CD14-positive monocyte (primary cell): ENCODE measurements at regions not wholly inside any gene's neighbourhood (a gene's known extent, or its start where the extent isn't known, plus 50 kb on each side); places are given as distances from the start of the nearest gene placed in this dataset.

Experiments used
- DNase-seq, 3 donors: peaks; one replicate each; pipeline ENCODE4 v3.0.0-alpha.2; 2011 to 2022
- H2AFZ ChIP-seq: 2 replicates; pipeline ENCODE4 v1.6.0; 2012; ENCODE audit warnings: mild to moderate bottlenecking, low read depth, low read length, inconsistent platforms; ENCODE audit not compliant: insufficient read depth, poor library complexity, severe bottlenecking
- H3K27ac ChIP-seq, 2 donors: 1 replicate in 1 of 2; 2 replicates in 1 of 2; pipeline ENCODE4 v1.5.1; 2012 to 2013; ENCODE audit warnings: low read length in 2 of 2, control low read depth in 1 of 2, inconsistent platforms in 1 of 2, low read depth in 1 of 2, mild to moderate bottlenecking in 1 of 2
- H3K27me3 ChIP-seq, 2 donors: one replicate each; pipeline versions ENCODE4 v1.6.0 to v1.6.1; 2011 to 2013; ENCODE audit warnings: low read length in 2 of 2; ENCODE audit not compliant: control insufficient read depth in 2 of 2, insufficient read depth in 2 of 2
- H3K36me3 ChIP-seq, 2 donors: replicated peaks in 1 of 2; 1 replicate in 1 of 2; 2 replicates in 1 of 2; pipeline versions ENCODE4 v1.5.1 to v1.6.1; 2012 to 2013; ENCODE audit warnings: low read length in 2 of 2, control low read depth in 1 of 2, inconsistent platforms in 1 of 2, mild to moderate bottlenecking in 1 of 2; ENCODE audit not compliant: insufficient read depth in 2 of 2, control insufficient read depth in 1 of 2
- H3K4me1 ChIP-seq, 2 donors: 1 replicate in 1 of 2; 2 replicates in 1 of 2; pipeline versions ENCODE4 v1.5.1 to v1.6.1; 2012 to 2013; ENCODE audit warnings: low read length in 2 of 2, control low read depth in 1 of 2, inconsistent platforms in 1 of 2, mild to moderate bottlenecking in 1 of 2, moderate library complexity in 1 of 2; ENCODE audit not compliant: insufficient read depth in 2 of 2, control insufficient read depth in 1 of 2
- H3K4me2 ChIP-seq: replicated peaks from 2 replicates; pipeline ENCODE3; 2012; ENCODE audit warnings: low read length, moderate library complexity, mild to moderate bottlenecking; ENCODE audit not compliant: poor library complexity, severe bottlenecking; ENCODE audit errors: extremely low read depth
- H3K4me3 ChIP-seq, 3 experiments: fragments of 200-600 bp in 1 of 3; sonication (generic) in 1 of 3; replicated peaks in 1 of 3; 1 replicate in 2 of 3; 2 replicates in 1 of 3; pipeline ENCODE4 v1.5.1; 2011 to 2013; ENCODE audit warnings: low read length in 3 of 3, mild to moderate bottlenecking in 3 of 3, control low read depth in 2 of 3, low read depth in 2 of 3, inconsistent platforms in 1 of 3, moderate library complexity in 1 of 3
- H3K79me2 ChIP-seq: 2 replicates; pipeline ENCODE4 v1.6.0; 2012; ENCODE audit warnings: mild to moderate bottlenecking, control low read depth, inconsistent platforms, low read length, moderate library complexity; ENCODE audit not compliant: insufficient read depth
- H3K9ac ChIP-seq: 2 replicates; pipeline ENCODE4 v1.6.0; 2017; ENCODE audit warnings: low read length, mild to moderate bottlenecking; ENCODE audit not compliant: insufficient read depth, poor library complexity, severe bottlenecking
- H3K9me3 ChIP-seq, 2 donors: replicated peaks in 1 of 2; 1 replicate in 1 of 2; 2 replicates in 1 of 2; pipeline versions ENCODE4 v1.5.1 to v1.6.1; 2012 to 2013; ENCODE audit warnings: low read length in 2 of 2, control low read depth in 1 of 2; ENCODE audit not compliant: control insufficient read depth in 1 of 2, insufficient read depth in 1 of 2
- H4K20me1 ChIP-seq: 2 replicates; pipeline ENCODE4 v1.6.0; 2012; ENCODE audit warnings: mild to moderate bottlenecking, low read length, control low read depth, moderate library complexity; ENCODE audit not compliant: insufficient read depth
- H3K27ac Mint-ChIP-seq, 7 donors: one replicate each; pipeline ENCODE4 v1.8.0; 2020; ENCODE audit warnings: mild to moderate bottlenecking in 7 of 7, mixed read lengths in 7 of 7, moderate library complexity in 6 of 7, inconsistent platforms in 2 of 7
- H3K27me3 Mint-ChIP-seq, 3 donors: one replicate each; pipeline ENCODE4 v1.8.0; 2021 to 2022; ENCODE audit warnings: low read depth in 3 of 3, mild to moderate bottlenecking in 3 of 3, mixed read lengths in 3 of 3, moderate library complexity in 3 of 3, inconsistent platforms in 1 of 3
- H3K36me3 Mint-ChIP-seq, 2 donors: one replicate each; pipeline ENCODE4 v1.8.0; 2020; ENCODE audit warnings: mixed read lengths in 2 of 2, inconsistent platforms in 1 of 2, mild to moderate bottlenecking in 1 of 2
- H3K4me1 Mint-ChIP-seq: one replicate; pipeline ENCODE4 v1.8.0; 2020; ENCODE audit warnings: mild to moderate bottlenecking, mixed read lengths
- H3K4me3 Mint-ChIP-seq, 2 donors: one replicate each; pipeline ENCODE4 v1.8.0; 2020; ENCODE audit warnings: mild to moderate bottlenecking in 2 of 2, mixed read lengths in 2 of 2, moderate library complexity in 1 of 2
- H3K9me3 Mint-ChIP-seq, 7 donors: one replicate each; pipeline ENCODE4 v1.8.0; 2020 to 2022; ENCODE audit warnings: mixed read lengths in 7 of 7, mild to moderate bottlenecking in 6 of 7, moderate library complexity in 6 of 7, inconsistent platforms in 2 of 7
- CTCF ChIP-seq: fragments of 200-600 bp; IDR thresholded peaks from one replicate; pipeline ENCODE4 v1.8.0; 2022; ENCODE audit warnings: antibody characterized with exemption, mild to moderate bottlenecking
- WGBS: methylation state at CpG from one replicate; pipeline ENCODE4 v1.1.5; 2013; ENCODE audit warnings: missing lambda C conversion rate; ENCODE audit not compliant: insufficient coverage; 5-methylcytosine and 5-hydroxymethylcytosine counted together
- intact Hi-C, 2 donors: fragments of 100-400 bp; cut with micrococcal nuclease; formaldehyde crosslinking; loops; one replicate each; pipeline versions ENCODE4 v1.15.0 to v1.15.1; 2023

DNA sequence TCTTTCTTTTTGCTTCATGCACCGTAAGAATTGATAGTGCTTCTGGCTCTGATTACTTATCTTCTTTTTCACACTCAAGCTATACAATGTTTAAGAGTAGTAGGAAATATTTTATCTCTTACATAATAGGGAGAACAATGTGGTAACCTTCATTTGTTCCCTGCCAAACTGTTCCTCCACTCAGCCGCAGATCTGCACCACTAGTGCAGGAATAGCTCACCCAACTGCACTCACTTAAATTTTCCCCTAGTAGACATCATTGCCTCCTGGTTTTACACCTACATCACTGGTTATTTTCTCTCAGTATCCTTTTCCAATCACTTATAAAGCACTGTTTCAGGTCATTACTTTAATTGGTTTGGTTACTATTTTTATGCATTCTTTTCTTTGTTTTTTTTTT lies 283.5 kb upstream of the ZNF804A start:
- Mint-ChIP-seq H3K4me1 (no peaks in the 10 kb centered on the region), H3K36me3 (no peaks in the 10 kb centered on the region), H3K9me3 (peaks cover 0 to 7% (median 2%) of the 10 kb centered on the region in 7 donors), H3K27ac (no peak overlapping the region), H3K27me3 (peaks cover 0 to 2% (median 0%) of the 10 kb centered on the region in 3 donors), H3K4me3 (no peak overlapping the region)
- whole genome bisulfite sequencing, result no CpG with 5 or more reads among the region's 2 CpGs
- H3K9ac ChIP-seq, result no peak overlapping the region
- H3K27me3 ChIP-seq, result no peaks in the 10 kb centered on the region
- no peak overlapping the region for H3K4me2 ChIP-seq
- H3K4me1 ChIP-seq, result no peaks in the 10 kb centered on the region
- no peaks in the 10 kb centered on the region for H4K20me1 ChIP-seq
- no peak for TF ChIP-seq CTCF
- no peaks in the 10 kb centered on the region for H3K36me3 ChIP-seq
- H3K79me2 ChIP-seq, result no peaks in the 10 kb centered on the region
- H3K27ac ChIP-seq, result no peak overlapping the region
- H3K9me3 ChIP-seq, result no peaks in the 10 kb centered on the region
- intact Hi-C loops, result no loop called here
- H3K4me3 ChIP-seq, result no peak overlapping the region
- DNase-seq, result no peak
- H2AFZ ChIP-seq, result no peak overlapping the region

- no peak overlapping the region for H3K4me3 Mint-ChIP-seq
- no peaks in the 10 kb centered on the region for H3K4me1 Mint-ChIP-seq
Measured at GRCh38 chr2:184316921-184317320, 281.4 kb upstream of the ZNF804A start.

More at GRCh38 chr2:184316921-184317320, 281.4 kb upstream of the ZNF804A start:
- Histone ChIP-seq H3K27me3 (no peaks in the 10 kb centered on the region), H4K20me1 (no peaks in the 10 kb centered on the region), H3K9me3 (no peaks in the 10 kb centered on the region), H3K79me2 (no peaks in the 10 kb centered on the region), H2AFZ (no peak overlapping the region), H3K4me1 (no peaks in the 10 kb centered on the region), H3K4me2 (no peak overlapping the region), H3K36me3 (no peaks in the 10 kb centered on the region), H3K4me3 (no peak overlapping the region), H3K9ac (no peak overlapping the region), H3K27ac (no peak overlapping the region)
- no peak for TF ChIP-seq CTCF
- no peaks in the 10 kb centered on the region for H3K27me3 Mint-ChIP-seq
- no peaks in the 10 kb centered on the region for H3K36me3 Mint-ChIP-seq
- H3K9me3 Mint-ChIP-seq, result peaks cover 0 to 9% (median 2%) of the 10 kb centered on the region in 7 donors
- no peak overlapping the region for H3K27ac Mint-ChIP-seq
- no peak for DNase-seq
- WGBS, result no CpG with 5 or more reads among the region's 2 CpGs
- intact Hi-C loops, result no loop called here
